ENCODE measurements at regions not wholly inside any gene's neighbourhood (a gene's known extent, or its start where the extent isn't known, plus 50 kb on each side); places are given as distances from the start of the nearest gene placed in this dataset.

DNA sequence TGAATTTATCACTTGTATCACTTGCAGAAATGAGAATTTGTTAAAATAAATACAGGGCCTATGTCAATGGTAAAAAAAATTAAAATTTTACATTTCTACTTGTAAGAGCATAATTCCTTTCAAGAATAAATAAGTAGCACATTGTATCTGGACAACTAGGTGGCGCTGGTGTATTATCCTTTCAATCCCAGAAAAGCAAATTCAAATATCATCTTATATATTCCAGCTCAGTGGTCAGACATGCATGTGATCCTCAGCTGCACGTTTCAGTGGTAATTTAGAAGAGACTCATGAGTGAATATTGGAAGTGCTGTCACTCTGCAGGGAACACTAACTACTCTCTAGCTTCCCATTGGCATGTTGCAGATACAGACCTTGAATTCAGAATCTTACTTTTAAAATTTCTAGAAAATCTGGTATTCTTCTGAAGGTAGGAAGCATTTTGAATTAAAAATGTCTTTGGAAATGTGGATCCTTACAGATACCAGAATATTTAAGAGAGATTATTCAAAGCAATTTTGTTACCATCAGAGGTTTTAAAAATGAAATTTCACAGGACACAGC is 1414.7 kb upstream of the TENM3 start:
- TF ChIP-seq, protein P1, sequence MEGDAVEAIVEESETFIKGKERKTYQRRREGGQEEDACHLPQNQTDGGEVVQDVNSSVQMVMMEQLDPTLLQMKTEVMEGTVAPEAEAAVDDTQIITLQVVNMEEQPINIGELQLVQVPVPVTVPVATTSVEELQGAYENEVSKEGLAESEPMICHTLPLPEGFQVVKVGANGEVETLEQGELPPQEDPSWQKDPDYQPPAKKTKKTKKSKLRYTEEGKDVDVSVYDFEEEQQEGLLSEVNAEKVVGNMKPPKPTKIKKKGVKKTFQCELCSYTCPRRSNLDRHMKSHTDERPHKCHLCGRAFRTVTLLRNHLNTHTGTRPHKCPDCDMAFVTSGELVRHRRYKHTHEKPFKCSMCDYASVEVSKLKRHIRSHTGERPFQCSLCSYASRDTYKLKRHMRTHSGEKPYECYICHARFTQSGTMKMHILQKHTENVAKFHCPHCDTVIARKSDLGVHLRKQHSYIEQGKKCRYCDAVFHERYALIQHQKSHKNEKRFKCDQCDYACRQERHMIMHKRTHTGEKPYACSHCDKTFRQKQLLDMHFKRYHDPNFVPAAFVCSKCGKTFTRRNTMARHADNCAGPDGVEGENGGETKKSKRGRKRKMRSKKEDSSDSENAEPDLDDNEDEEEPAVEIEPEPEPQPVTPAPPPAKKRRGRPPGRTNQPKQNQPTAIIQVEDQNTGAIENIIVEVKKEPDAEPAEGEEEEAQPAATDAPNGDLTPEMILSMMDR (IDR thresholded peaks at IDR 0.05; ENCODE audit: low read length): peak; percentile 73
- TF ChIP-seq EZH2phosphoT487 (IDR thresholded peaks at IDR 0.05; ENCODE audit: low read length): no peak

All from MM.1S (cell line).